GM04503 (cell line): ENCODE measurements at regions not wholly inside any gene's neighbourhood (a gene's known extent, or its start where the extent isn't known, plus 50 kb on each side); places are given as distances from the start of the nearest gene placed in this dataset.
A peak's percentile ranks its signal among the peaks of the same experiment; 100 is the strongest.

Experiments used
- DNase-seq: peaks from one replicate; pipeline ENCODE4 v3.0.0-alpha.2; 2012; ENCODE audit warnings: low read depth

- no peak for DNase-seq
Observed at GRCh38 chr11:94671553-94672366, 96.4 kb upstream of the AMOTL1 start.

GRCh38 chr11:94672636-94673035, 95.5 kb upstream of the AMOTL1 start:
- no peak for DNase-seq

DNA sequence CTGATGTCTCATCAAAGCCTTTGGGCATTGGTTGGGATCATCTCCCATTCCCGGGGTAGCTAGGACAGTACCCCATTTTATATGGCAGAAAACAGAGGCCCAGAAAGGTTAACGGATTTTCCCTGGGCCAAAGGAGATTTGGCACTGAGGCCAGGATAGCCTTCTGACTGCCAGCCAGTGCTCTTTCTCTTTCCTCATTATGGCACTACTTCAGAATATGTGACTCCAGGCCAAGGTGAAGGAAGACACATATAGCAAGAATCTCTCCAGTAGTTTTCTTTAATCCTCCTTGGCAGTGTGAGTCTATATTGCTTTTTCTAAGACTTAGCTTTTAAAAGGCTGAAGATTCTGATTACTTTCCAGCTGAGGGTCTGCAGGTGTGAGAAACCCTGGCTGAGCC, 94.8 kb upstream of the AMOTL1 start:
- DNase-seq, result no peak

DNA sequence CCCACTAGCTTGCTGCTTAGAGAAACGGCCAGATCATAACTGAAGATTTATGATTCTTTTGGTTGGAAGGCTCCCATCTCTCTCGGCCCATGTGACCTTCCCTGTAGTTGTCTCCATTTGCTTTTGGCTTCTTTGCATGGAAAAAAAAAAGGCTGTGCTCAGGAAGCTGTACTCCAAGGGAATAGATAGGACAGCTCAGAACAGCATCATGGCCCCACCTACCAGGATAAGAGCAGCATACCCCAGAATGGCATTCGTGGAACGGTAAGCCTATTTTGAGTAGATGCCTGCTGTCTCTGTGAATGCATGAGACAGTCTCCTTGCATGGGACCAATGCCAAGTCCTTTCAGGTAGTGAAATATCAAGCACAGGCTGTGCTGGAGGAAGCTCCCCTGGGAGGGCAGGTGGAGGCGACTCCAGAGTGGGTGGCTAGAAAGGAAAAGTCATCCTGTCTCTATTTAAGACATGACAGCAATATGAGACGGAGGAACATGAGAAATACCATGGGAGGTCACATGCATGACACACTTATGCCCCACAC, 94.1 kb upstream of the AMOTL1 start:
- no peak for DNase-seq

- DNase-seq, result no peak
Observed at GRCh38 chr11:94675239-94675638, 92.9 kb upstream of the AMOTL1 start.

- no peak for DNase-seq
Observed at GRCh38 chr11:94675813-94676212, 92.3 kb upstream of the AMOTL1 start.

- DNase-seq, result no peak
Observed at GRCh38 chr11:94676814-94677213, 91.3 kb upstream of the AMOTL1 start.

DNA sequence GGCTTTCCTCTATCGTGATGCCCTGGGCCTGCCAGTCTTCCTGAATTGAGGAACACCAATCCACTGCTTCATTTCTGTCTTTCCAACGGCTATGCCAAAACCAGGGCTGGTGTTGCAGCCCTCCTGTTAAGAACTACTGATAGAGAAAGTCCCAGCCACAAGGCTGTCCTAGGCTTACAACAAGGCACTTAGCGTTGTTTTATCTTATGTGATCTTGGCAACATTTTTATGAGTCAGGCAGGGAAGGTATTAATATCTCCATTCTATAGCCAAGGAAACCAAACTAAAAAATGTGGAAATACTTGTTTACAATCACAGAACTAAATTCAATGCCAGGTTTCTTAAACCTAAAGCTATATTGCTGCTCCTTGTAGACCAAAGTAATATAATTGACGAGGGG, 89.9 kb upstream of the AMOTL1 start:
- no peak for DNase-seq

- DNase-seq, result no peak
Observed at GRCh38 chr11:94678901-94679300, 89.3 kb upstream of the AMOTL1 start.

DNA sequence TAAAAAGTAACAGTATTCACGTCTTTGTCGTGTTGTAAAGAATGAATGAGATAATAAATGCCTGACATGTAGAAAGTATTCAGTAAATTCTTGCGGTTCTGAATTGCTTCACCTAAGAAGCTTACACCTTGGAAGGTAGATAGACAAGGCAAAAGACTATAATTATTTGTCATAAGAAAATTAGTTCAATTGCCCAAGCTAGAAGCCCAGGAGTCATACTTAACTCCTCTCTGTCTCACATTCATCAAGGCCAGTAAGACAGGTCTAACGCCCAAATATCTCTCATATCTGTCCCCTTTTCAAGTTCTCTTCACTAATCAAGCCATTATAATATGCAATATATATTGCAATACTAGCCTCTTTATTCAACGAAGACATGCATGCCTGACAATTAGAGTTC, 87.7 kb upstream of the AMOTL1 start:
- DNase-seq, result no peak

GRCh38 chr11:94681140-94681539, 87.0 kb upstream of the AMOTL1 start:
- no peak for DNase-seq

DNA sequence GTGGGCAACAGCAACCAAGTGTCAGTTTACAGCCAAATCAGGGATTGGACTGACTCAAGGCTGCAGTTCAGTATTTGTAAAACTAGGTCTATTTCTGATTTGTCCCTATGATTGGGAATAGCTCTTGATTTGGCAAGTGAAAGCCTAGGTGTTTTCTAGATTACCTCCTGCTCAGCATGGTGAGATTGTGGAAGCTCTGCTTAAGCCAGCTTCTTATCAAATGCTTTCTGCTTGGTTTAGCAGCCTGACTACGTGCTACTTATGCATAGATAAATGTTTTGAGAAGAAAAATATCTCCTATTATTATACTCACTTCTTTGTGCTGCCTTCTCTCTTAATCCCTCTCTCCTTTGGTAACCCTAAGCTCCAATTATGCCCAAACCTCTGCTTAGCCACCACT, 86.3 kb upstream of the AMOTL1 start:
- DNase-seq, result no peak

DNA sequence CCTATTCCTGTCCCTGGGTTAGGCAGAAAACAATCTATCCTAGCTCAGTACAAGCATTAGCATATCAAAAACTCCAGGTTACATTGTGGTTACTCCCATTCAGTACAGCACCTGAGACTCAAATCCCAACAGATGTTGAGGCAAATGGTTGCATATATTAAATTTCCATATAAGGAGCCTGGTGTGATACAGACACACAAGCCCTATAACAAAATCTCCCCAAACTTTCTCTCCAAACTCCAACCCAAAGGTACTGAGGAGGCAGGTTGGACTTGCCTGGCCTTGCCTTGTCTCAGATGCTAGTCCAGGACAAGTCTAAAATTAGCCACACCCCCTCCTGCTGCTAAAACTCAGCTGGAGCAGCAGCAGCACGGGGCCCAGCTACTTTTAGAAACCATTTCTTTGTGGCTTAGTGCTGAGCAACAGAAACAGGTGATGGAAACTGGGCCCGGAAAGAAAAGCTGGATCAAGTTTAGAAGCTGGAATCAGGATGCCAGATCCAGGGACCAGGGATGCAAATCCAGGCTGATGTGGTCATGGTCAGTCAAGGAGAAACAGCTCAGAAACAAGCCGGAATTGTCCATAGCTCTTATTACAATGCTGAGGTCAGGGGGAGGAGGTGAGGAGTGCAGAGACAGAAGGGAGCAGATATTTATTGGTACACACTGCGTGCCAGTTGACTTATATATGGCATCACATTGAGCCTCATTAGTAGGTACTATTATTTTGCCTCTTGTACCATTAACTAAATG, 73.7 kb upstream of the AMOTL1 start:
- no peak for DNase-seq

DNA sequence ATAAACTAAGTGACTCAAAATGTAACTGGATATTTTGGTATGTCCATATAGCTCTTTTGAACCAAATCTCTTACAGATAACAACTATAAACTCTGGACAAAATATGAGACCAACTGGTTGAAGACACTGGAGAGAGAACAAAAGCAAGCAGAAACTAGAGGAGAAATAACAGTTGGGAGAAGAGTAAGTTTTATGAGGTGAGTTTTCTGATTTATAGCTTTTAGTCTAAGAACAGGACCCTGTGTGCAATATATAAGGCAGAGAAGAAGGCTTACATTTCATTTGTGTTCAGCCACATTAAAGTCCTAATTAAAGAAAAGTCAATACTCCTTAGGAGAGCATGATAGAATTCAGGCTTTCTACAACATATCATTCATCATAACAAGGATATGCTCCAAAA, 71.0 kb upstream of the AMOTL1 start:
- no peak for DNase-seq

DNA sequence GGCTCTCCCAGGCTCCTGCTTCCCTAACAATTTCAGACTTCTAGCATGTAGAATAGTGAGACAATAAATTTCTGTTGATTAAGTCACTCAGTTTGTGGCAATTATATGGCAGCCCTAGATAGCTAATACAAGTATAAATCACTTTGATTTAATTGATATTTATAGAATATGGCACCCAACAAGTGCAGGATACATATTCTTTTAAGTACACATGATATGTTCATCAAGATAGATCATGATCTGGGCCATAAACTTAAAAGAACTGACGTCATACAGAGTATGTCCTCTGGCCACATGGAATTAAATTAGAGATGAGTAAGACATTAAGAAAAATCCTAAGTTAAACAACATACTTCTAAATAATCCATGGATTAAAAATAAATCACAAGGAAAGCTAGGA, 67.5 kb upstream of the AMOTL1 start:
- DNase-seq, result no peak

DNA sequence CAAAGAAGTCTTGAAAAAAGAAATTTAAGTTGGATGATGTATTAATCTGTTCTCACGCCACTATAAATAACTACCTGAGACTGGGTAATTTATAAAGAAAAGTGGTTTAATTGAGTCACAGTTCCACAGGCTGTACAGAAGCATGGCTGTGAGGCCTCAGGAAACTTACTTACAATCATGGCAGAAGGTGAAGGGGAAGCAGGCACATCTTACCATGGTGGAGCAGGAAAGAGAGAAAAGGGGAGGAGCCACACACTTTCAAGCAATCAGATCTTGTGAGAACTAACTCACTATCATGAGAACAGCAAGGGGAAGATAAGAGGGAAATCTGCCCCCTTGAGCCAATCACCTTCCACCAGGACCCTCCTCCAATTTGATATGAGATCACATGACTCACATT, 65.7 kb upstream of the AMOTL1 start:
- DNase-seq, result no peak

- no peak for DNase-seq
Observed at GRCh38 chr11:94705419-94705818, 62.7 kb upstream of the AMOTL1 start.

DNA sequence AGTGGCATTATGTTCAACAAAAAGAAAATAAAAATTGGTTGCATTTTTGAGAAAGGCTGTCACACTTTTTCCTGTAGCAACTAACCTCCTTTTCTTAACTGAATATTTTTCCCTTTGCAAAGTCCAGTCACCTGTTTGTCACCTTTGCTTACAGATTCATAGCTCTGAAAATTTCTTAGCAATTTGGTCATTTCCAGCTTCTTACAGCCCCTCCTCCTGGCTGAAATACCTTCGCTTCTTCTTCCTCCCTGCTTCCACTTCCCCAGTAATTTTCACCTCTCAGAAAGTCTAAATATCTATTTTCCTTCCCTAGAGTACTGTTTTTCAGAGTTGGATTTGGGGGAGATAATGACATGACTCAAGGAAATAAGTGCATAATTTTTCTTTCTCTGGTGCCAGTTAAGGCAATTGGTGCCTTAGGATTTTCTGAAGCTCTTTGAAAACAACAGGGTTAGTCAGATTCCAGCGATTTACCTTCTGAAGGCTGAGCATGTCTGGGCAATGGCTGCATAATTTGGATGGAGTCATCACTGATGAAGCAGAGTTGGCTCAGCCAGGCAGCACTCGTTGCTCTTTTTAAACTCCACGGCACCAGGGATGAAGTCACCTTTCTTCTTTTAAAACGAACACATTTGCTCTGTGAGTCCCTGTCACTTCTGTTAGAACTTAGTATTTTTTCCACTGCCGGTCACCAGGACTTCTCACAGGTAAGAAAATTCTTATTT, 62.1 kb upstream of the AMOTL1 start:
- peak; percentile 24 for DNase-seq

DNA sequence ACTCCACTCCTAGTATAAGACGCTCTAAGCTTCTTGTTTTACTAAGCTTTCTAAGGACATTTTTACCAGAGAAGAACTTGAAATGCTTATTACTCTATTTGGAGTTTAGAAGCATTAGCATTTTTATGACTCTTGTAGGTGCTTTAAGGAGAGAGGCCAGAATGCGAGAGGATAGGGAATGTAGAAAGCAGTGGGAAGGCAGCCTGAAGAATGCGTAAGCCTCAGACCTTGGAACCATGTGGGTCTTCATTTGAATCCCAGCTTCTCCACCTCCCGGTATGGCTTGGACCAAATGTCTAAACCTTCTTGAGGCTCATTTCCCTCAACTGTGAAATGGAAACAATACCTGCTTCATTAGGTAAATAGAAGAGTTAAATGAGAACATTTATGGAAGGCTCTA, 60.0 kb upstream of the AMOTL1 start:
- no peak for DNase-seq

DNA sequence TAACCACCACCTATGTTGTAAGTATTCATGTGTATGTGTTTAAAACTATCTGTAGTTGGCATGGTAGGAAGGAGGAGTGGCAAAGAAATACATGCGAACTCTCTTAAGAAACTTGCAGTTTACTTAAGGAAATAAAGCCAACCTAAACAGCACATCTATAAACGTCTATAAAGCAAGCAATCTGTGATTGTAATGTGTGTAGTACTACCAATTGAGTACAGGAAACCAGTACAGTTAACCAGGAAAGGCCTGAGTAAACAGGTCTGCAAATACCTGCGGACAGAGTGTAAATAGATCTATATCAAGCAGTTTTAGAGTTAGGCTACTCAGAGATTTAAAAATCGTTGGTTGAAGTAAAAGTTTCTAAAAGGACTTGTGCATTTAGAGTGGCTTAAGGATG, 59.5 kb upstream of the AMOTL1 start:
- DNase-seq, result no peak

DNA sequence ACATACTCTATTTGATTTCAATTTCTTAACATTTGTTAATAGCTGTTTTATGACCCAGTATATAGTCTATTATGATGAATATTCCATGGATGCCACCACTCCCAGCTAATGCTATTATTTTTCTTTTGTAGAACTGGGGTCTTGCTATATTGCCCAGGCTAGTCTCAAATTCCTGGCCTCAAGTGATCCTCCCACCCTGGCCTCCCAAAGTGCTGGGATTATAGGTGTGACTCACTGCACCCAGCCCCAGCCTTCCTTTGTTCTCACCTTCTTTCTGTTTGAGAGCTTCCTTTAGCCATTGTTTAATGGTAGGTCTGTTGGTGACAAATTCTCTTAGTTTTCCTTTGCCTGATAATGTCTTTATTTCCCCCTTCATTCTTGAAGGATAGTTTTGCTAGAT, 52.9 kb upstream of the AMOTL1 start:
- DNase-seq, result no peak

DNA sequence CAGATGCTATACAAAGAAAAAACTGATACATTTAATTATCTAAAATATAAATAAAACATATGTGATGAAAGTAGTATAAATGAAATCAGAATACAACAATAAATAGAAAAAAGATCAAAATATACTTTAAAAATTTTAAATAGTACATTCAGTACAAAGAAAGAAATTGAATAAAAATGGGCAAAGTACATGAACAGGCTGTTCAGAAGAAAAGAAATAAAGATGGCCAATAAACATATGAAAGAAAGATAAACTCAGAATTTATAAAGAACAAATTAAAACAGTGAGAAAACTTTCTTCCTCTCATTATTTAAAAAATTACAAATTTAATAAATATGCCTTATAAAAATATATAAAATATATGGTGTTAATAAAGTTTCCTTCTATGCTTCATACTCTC, 50.5 kb upstream of the AMOTL1 start:
- no peak for DNase-seq
